CD4-positive, alpha-beta T cell treated with Interleukin-4 for 4 hours (primary cell): ENCODE measurements at regions not wholly inside any gene's neighbourhood (a gene's known extent, or its start where the extent isn't known, plus 50 kb on each side); places are given as distances from the start of the nearest gene placed in this dataset.

ENCODE experiments used
- DNase-seq: peaks from one replicate; pipeline ENCODE4 v3.0.0-alpha.2; 2020

DNA sequence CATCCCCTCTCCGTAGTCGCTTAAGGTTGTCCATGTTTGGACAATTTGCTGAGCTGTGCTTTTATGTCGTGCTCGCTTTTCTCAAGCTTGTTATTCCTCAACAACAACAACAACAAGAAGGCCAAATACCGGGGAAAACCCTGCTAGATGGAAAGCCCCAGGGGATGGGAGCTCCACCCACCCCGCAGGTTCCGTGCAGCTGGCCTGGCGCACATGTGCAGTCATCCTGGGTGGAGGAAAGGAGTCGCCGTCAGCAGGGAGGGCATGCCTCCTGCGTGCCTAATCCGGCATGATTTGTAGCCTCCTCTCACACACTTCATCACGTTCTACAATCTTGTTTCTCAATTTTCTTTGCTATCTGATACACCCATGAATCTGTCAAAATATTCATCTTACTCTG, 87.4 kb upstream of the SALL3 start:
- no peak for DNase-seq

DNA sequence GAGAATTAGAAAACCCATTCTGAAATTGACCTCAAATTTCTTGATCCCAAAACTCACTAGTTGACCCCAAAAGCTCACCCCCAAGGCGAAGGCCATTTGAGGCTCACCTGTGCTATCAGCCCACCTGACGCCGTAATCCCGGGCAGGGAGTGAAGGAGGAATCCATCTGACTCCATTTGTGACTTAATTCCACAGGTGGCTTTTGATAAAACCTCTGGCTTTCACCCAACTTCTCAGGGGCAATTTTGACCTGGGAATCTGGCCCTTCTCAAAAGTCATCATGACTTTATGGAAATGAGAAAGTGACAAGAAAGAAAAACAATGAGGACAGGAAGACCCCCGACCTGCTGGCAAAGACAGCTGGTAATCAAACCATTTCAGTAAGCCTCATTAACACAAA, 86.9 kb upstream of the SALL3 start:
- no peak for DNase-seq

DNA sequence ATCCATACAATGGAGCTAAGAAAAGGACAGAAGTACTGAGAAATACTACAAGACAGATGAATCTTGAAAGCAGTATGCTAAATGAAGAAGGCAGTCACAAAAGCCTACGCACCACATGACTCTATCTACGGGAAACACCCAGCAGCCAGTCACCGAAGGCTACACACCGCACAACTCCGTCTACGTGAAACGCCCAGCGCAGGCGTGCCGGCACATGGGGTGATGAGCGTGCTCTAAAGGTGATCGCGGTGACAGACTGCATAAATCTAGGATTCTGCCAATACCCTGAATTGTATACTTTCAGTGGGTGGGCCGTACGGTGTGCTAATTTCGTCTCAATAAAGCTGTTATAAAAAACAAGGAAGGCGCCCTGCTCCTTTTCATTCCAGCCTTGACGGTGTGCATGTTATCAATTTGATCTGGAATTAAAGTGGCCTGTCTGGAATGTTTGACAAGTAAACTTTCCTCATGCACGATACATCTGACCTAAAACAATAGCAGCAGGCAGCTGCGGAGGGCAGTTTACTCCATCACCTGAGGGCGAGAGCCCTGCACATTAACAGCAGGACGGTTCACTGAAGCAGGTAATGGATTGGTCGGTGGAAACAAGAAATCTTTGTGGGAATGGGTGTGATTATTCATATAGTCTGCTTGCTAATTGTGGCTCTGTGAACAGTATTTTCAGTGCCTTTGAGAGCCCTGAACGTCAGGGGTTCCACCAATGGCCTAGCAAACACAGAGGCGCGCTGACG, 86.2 kb upstream of the SALL3 start:
- no peak for DNase-seq

DNA sequence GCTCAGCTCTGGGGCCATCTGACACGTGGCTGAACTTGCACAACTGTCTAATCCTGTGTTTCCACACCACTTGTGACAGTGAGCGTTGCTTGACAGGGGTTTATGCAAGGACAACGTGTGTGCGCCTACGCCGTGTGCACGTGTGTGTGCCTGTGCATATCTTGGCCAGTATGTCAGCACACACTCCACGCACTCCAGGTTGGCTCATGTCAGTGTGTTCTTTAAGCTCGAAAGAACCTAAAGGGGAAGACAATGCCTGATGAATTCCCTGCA, 85.6 kb upstream of the SALL3 start:
- no peak for DNase-seq

DNA sequence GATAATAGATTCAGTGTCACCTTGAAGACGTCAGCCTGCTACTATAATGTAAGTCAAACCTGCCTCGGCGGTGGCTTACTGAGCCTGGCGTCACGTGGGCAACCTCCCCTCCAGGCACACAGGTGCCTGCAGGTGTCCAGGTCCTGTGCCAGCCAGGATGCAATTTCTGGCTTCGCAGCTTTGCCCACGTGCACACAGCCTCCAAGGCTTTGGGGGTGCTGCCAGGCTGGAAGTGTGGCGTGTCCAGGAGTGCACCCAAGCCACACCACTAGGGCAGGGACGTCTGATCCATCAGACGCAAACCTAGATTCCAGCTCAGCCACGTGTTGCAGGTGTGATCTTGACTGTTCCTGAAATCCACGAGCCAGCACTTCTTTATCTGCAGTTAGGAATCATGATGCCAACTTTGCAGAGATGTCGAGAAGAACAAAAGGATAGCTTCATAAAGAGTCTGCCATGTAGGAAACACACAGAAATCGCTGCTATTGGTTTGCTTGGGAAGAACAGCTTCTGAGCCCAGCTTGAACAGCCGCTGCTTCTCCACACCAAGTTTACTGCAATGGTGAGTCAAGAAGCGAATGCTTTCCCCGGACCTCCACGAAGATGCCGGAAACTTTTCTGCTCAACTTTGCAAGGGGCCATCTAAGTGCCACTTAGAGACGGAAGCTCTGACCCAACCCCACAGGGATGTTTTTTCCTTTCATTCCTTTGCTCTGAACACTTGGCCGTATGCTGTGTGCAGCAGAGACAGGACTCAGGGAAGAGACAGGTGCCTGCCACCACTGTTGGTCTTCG, 84.2 kb upstream of the SALL3 start:
- DNase-seq, result no peak

DNA sequence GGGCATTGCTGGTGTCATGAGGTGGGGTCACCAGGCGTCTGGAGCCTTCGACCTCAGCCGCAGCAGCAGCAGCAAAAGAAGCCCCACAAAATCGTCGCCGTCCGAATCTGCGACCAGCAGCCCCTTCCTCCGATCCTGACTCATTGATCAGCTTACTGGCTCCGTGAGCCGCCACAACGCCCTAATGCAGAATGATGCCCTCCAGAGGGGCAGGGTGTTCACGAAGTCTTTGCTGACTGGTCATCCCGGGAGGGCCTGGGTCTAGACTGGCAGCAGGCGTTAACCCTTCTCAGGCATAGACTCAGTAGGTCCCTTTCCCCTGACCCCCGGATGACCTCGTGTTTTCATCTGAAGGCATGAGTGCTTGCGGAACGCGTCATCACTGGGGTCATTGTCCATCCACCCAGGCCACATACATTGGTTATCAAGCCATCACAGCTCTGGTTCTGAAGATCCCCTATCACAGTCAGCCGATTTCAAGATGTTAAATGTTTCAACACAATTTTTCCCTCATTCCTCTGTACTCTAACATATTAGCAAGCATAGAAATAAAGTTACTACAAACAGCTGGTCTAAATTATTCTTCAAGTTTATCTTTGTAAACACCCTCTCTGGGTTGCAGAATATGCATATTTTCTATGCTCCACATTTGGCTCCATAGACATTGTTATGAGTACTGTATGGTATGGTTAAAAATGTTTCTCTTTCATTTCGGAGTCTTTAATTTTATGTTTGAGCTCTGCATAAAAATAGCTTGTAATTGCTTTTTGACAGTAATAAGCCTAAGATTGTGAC, 83.3 kb upstream of the SALL3 start:
- no peak for DNase-seq

DNA sequence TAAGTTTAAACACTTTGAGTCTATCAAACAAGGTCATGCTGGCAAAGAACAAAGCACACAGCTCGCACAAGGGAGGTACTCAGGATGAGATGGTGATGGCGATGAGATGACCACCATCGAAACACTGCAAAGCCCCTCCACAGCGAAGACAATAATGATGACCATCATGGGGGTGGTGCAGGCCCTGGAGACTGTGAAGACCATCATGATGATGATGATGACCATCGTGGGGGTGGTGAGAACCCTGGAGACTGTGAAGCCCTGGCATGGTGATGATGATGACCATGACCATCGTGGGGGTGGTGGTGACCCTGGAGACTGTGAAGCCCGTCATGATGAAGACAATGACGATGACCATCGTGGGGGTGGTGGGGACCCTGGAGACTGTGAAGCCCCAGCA, 81.6 kb upstream of the SALL3 start:
- no peak for DNase-seq

DNA sequence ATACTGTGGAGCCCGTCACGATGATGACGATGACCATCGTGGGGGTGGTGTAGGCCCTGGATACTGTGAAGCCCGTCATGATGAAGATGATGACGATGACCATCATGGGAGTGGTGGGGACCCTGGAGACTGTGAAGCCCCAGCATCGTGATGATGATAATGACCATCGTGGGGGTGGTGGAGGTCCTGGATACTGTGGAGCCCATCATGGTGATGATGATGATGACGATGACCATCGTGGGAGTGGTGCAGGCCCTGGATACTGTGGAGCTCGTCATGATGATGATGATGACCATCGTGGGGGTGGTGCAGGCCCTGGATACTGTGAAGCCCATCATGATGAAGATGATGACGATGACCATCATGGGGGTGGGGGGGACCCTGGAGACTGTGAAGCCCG, 81.0 kb upstream of the SALL3 start:
- no peak for DNase-seq

DNA sequence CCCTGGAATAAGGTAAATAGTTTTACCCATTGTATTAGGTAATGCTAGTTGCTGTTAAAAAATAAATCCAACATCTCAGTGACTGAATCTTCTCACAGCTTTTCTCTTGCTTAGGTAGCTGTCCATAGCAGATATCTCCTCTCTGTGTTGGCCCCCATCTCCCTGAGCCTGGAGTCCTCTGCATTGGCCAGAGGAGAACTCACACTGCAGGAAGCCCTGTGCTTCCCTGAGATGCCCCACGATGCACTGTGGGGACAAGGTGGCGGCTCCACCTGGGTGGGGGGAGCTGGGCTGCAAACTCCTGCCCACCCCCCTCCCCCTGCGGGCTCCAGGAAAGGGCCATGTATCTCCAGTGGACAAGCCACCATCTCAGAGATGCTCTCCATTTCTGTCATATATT, 80.4 kb upstream of the SALL3 start:
- no peak for DNase-seq

DNA sequence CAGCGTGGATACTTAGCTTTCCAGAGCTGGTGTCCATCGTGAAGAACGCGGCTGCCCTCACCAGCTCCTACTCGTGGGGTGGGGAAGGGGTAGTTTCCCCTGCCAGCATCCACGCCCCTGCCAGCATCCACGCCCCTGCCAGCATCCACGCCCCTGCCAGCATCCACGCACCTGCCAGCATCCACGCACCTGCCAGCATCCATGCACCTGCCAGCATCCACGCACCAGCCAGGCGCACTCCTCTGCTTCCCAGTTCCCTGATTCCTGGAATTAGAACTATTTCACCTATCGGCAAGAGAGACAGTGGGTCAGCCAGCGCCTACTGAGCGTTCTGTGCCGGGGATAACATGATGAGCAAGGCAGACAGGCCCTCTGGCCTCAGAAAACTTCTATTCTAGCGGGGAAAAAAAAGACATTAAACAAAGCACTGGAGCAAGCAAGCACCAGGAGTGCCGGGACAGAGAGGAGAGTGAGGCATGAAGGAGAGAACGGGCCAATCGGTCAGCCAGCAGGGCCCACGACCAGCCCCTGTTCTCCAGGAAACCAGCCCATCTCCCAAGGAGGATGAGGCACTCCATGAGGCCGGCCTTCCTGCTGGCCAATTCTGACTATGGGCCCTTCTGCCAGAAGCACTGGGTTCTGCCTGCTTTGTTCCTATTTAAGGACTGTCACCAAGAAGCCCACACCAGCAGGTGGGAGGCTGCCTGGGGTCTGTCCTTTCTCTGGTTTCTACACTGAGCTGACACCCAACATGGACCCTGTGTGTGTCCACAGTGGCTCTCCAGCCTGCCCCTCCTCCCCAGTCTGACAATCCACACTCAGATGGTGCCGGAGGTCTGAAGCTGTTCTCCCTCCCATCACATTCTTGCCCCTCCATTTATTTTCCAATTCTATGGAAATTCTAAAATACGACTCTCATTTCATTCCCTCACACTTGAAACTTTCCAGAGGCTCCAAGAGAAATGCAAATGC, 78.4 kb upstream of the SALL3 start:
- no peak for DNase-seq

DNA sequence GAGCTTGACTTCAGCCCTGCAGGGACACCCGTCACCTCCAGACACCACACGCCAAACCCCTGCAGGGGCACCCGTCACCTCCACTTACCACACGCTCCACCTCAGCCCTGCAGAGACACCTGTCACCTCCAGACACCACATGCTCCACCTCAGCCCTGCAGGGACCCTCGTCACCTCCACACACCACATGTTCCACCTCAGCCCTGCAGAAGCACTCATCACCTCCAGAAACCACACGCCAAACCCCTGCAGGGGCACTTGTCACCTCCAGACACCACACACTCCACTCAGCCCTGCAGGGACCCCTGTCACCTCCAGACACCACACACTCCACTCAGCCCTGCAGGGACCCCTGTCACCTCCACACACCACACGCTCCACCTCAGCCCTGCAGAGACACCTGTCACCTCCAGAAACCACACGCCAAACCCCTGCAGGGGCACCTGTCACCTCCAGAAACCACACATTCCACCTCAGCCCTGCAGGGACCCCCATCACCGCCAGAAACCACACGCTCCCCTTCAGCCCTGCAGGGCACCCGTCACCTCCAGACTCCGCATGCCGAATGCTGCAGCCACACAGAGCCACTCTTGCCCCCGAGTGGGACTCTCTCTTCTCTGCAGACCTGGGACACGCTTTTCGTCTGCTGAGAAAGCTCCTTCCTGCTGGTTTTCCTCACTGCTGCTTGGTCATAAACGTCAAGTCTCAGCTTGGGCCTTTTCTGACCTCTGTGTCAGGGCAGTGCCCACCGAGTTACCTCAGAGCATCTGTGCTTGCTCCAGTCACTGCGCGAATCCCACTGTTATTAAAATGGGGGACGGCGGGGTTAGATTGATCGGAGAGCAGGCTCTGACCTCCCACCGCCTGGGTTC, 77.5 kb upstream of the SALL3 start:
- no peak for DNase-seq

DNA sequence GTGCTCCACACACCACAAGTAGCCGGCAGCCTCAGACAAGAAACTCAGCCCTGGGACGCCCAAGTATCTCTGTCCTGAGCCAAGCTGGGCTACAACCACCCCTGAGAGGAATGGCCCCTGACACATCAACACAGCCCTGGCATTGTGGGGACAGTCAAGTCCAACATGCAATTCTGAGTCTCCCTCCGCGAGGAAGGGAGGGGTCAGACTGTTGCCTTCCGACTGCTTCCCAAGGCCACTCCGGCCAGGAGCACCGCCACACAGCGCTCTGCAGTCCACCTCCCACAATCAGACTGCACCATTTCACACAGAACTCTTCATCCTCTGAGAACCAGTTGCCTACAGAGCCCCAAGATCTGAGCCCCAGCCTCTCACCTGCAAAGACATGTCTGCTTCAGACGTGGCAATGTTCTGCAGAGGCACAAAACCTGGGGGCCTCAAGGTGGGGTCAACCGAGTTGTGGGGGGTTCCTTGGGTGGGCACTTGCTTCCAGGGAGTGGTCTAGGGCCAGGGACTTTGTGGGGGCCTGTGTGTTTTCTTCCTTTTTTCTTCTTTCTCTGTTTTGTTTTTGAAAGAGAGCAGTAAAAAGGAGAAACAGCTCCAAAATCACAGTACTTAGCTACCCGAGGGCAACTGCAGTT, 76.7 kb upstream of the SALL3 start:
- no peak for DNase-seq

DNA sequence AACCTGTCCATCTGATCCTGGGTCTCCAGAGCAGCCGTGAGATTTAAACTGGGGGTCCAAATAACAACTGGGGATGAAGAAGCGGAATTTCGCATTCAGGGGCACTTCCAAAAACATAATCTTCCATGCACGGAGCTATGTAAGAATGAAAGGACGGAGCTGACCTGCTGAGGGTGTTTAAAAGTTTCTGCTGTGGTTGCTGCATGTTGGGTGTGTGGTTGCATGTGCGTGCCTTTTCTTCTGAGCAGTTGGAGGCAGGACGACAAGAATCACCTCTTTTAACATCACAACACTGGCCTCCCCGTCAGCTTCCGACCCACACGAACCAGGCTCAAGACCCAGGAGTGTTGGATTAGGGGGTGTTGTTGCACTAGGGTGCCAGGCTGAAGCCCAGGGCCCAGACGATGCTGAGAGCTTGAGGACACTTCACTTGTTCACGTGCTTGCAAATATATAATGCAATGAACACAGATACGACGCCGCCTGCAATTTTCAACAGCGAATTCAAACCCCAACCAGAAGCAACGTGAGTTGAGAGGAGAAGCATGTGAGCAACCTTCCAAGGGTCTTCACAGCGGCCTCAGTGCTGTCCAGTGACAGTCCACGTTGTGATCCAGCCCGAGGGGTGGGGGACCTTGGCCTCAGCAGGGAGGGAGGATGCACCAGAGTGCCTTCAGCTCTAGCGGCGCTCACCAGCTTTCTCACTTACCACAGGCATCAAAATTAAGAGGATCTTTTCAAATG, 76.0 kb upstream of the SALL3 start:
- DNase-seq, result no peak

DNA sequence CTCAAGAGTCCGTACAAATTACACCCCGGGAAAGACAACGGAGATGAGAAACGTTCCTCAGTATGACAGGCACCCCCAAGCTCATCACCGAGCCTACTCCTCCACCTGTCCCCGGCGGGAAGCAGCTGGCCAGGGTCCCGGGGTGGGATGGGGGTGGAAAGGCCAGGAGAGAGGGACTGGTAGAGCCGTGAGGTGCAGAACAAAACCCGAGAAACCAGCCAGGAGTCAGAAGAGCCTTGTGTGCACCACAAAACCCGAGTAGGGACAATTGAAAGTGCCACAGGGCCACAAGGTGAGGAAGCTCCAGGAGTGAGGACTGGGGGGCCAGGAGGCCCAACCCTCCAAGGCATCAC, 75.5 kb upstream of the SALL3 start:
- no peak for DNase-seq

DNA sequence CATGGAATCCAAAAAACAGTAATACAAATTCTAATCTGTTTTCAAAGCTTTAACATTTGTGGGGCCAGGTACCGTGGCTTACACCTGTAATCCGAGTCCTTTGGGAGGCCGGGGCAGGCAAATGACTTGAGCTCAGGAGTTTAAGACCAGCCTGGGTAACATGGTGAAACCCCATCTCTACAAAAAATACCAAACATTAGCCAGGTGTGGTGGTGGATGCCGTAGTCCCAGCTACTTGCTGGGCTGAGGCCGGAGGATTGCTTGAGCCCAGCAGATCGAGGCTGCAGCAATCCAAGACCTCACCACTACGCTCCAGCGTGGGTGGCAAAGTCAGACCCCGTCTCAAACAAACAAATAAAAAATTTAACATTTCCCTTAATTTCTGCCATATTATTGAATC, 74.3 kb upstream of the SALL3 start:
- no peak for DNase-seq

DNA sequence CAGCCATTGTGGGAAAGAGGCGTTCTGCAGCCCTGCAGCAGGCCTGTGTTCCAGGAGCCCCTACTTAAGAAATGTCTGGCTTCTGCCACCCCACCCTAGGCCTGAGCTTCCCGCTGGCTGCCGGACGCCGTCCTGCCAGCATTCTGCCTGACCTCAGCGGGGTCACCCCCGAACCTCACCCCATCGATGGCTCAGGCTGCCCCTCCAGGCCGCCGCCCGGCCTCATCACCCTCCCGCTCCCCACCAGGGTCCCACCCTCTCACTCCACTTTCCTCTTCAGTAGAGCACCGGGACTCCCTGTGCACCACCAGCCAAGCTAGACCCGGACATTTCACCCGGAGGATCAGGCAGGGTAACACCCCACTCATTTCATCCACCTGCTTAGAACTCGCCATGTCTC, 73.6 kb upstream of the SALL3 start:
- no peak for DNase-seq

DNA sequence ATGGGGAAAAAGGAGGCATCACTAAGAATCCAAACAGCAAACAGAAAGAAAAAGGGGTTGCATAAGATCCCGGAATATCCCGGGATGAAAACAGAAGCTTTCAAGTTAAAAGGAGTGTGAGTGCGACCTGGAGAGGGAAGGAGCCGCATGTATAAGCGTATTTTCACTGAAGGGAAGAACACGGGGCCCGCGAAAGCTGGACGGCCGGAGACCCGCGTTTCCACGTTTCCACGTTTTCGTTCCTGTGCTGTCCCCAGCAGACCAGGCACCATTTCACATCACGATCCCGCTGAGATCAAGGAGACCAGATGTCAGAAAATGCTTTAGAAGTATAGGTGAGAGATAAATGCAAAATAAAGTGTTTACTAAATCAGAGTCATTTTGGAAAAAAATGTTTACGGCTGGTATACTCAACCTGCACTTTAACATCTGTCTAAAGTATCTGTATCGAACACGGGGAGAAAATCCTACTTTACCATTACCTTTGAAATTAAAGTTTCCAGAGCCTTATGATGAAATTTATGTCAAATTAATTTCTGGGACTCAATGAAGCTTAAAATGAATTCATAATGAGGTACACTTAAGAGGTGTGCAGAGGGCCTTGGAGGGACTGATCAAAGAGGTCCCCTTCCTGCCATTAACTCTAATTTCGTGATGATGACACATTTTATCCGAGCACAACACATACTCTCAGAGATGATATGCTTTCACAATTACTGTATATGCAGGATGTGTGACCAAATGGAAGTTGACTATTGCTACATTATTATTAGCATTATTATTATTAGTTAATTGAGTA, 71.0 kb upstream of the SALL3 start:
- DNase-seq, result no peak

DNA sequence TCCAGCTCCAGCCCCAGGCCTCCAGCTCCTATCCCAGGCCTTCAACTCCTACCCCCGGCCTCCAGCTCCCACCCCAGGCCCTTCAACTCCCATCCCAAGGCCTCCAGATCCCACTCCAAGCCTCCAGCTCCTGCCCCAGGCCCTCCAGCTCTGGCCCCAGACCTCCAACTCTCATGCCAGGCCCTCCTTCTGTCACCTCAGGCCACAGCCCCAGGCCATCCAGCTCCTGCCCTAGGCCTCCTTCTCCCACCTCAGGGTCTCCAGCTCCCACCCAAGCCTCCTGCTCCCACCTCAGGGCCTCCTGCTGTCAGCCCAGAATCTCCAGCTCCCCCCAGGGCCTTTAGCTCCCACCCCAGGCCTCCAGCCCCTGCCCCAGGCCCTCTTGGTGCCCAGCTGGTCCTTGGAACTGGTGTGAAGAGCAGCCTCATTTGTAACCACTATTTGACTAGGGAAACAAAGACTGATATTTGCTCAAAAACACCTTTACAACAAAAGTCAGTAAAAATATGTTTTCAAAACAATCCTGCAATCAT, 67.8 kb upstream of the SALL3 start:
- DNase-seq, result no peak

DNA sequence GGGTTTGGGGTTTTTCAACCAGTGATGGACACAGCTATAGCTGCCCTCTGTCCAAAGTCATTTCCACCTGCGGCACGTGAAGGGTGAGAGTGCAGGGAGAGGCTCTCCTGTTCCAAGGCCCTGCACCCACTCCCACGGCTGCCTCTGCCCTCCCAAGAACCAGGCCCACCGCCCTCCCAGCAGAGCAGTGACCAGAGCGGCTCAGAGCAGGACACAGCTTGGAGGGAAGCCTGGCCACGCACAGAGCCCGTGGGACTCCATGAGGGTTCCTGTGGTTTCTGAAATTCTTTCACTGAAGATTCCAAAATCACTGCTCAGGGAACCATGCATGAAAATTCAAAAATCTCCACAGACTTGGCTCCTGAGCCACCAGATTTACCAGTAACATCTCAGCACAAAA, 67.3 kb upstream of the SALL3 start:
- no peak for DNase-seq

DNA sequence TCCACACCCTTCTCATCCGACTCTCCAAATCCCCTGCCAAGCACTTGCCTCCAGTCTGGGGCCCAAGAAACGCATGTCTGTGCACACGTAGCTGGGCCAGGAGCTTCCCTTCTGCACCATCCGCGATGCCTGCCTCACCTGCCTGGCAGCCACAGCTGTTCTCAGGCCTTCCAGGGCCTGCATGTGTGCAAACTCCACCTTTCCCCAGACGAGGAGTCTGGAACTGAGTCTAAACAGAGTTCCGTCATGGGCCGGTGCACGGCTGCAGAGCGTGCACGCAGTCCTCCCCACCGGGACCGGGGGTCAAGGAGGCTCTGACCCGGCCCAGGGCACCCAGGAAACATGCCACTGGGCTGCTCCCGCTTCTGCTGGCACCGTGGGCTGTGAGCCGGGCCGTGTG, 66.8 kb upstream of the SALL3 start:
- DNase-seq, result no peak
